ENCODE measurements at regions not wholly inside any gene's neighbourhood (a gene's known extent, or its start where the extent isn't known, plus 50 kb on each side); places are given as distances from the start of the nearest gene placed in this dataset.

DNA sequence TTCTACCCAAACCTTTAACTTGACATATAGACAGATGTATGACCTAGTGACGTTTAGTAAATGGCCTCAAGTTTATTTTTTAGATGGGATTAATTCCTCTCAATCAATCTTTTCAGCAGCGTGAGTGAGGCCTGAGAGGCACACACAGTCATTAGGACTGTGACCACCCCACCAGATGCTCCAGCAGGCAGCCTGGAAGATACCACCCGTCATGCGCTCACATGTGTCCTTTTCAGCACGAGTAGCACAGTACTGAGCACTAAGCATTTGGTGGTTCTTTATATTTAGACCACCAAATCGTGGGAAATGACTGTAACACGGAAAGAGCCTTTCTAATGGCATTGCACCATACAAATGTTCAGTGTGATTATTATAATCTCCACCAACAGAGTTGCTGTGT, 354.6 kb upstream of the DDI1 start:
- DNase-seq (ENCODE audit: low spot score in 2 of 2) (no peak), ATAC-seq (ENCODE audit: low read depth) (no peak)
- H3K27ac Mint-ChIP-seq, result no peak overlapping the region
- no peaks in the 10 kb centered on the region for H3K9me3 Mint-ChIP-seq
- peaks cover 4% of the 10 kb centered on the region for H3K4me1 Mint-ChIP-seq
- no peaks in the 10 kb centered on the region for H3K27me3 Mint-ChIP-seq
- H3K36me3 Mint-ChIP-seq, result no peaks in the 10 kb centered on the region
- H3K4me3 Mint-ChIP-seq, result no peak overlapping the region

DNA sequence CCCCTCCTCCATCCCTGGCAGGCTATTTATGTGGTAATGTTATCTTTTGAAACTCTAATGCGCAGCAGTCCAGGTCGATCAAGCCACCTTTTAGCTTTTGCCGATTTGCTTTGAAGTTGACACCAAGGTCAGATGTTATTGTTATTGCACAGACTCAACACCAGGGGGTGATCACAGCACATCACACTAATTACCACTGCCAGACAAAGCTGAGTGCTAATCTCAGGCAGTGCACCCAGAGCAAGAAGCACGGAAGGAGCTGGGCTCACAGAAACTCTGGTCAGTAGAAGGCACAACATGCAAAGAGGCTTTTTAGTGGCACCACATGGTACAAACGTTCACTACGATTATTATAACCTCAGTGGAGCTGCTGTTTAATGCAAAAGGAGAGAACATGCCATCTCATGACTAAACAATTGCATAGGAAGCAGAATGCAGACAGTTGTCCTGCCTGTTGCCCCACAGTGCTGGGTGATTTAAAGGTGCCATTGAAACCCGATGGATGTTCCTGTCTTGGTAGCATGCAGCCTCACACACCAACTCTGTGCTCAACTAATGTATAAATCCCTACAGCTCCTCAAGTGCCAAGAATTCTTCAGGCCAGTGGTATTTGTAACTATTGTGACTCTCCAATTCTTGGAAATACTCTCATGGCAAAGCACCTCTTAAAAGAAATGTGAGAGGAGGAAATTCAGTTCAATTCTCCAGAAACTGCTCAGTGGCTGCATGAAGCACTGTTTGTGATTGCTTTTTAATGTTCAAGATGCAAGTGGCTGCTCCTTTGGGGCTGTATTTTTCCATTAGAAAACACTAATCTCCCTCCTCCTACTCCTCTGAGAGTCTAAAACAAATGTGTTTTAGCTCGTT, 353.9 kb upstream of the DDI1 start:
- ATAC-seq (ENCODE audit: low read depth) (peak; percentile 80), DNase-seq (ENCODE audit: low spot score in 2 of 2) (peak; percentile 38 to 48)
- Mint-ChIP-seq H3K9me3 (no peaks in the 10 kb centered on the region), H3K27me3 (no peaks in the 10 kb centered on the region), H3K4me3 (no peak overlapping the region), H3K36me3 (no peaks in the 10 kb centered on the region), H3K4me1 (peaks cover 4% of the 10 kb centered on the region), H3K27ac (no peak overlapping the region)

DNA sequence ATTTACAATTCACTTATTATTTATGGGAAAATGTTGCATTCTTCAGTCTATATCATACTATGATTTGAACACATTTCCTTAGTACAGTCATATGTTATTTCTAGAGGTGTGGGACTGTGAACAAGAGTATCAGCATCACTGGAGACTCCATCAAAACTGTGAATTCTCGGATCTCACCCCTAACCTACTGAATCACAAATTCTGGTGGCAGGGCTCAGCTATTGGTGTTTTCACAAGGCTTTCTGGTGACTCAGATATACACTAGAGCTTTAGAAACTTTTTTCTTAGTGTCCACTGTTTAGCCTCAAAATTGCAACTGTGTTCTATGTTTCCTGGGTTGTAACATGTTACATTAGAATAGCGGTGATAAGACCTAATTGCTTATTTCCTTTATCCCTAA, 352.9 kb upstream of the DDI1 start:
- no peak overlapping the region for H3K27ac Mint-ChIP-seq
- H3K4me3 Mint-ChIP-seq, result no peak overlapping the region
- DNase-seq (ENCODE audit: low spot score in 2 of 2) (no peak), ATAC-seq (ENCODE audit: low read depth) (no peak)
- no peaks in the 10 kb centered on the region for H3K36me3 Mint-ChIP-seq
- no peaks in the 10 kb centered on the region for H3K27me3 Mint-ChIP-seq
- no peaks in the 10 kb centered on the region for H3K9me3 Mint-ChIP-seq
- H3K4me1 Mint-ChIP-seq, result peaks cover 4% of the 10 kb centered on the region

DNA sequence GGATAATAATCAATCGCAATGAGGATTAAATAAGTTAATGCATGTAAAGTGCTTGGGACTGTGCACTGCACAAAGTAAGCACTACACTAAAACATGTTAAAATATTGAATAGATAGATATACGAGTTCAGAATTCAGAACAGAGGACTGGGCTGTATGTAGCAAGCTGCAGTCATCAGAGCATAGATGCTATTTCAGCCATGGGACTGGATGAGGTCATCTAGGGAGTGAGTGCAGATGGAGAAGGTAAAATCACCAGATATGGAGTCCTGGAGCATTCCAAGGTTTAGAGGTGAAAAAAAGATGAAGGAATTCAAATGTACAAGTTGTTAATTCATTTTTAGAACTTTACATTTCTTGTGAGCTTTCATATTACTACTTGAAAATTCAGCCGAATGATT, 347.5 kb upstream of the DDI1 start:
- Mint-ChIP-seq H3K9me3 (no peaks in the 10 kb centered on the region), H3K36me3 (no peaks in the 10 kb centered on the region), H3K4me1 (no peaks in the 10 kb centered on the region), H3K4me3 (no peak overlapping the region), H3K27ac (no peak overlapping the region), H3K27me3 (no peaks in the 10 kb centered on the region)
- no peak for DNase-seq (ENCODE audit: low spot score in 2 of 2)
- ATAC-seq (ENCODE audit: low read depth), result no peak

DNA sequence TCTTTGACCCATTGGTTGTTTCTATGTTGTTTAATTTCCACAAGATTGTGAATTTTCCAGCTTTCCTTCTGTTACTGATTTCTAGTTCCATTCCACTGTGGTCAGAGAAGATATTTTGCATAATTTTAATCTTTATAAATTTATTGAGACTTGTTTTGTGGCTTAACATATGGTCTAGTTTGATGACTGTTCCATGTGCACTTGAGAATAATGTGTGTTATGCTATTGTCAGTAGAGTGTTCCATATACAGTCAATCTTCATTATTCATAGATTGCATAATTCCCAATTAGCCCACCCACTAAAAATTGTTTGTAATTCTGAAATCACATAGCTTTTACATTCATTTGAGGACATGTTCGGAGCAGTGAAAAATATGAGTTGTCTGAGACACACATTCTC, 346.1 kb upstream of the DDI1 start:
- H3K4me3 Mint-ChIP-seq, result no peak overlapping the region
- H3K27ac Mint-ChIP-seq, result no peak overlapping the region
- no peaks in the 10 kb centered on the region for H3K27me3 Mint-ChIP-seq
- ATAC-seq (ENCODE audit: low read depth), result no peak
- DNase-seq (ENCODE audit: low spot score in 2 of 2), result no peak
- no peaks in the 10 kb centered on the region for H3K4me1 Mint-ChIP-seq
- no peaks in the 10 kb centered on the region for H3K36me3 Mint-ChIP-seq
- no peaks in the 10 kb centered on the region for H3K9me3 Mint-ChIP-seq

DNA sequence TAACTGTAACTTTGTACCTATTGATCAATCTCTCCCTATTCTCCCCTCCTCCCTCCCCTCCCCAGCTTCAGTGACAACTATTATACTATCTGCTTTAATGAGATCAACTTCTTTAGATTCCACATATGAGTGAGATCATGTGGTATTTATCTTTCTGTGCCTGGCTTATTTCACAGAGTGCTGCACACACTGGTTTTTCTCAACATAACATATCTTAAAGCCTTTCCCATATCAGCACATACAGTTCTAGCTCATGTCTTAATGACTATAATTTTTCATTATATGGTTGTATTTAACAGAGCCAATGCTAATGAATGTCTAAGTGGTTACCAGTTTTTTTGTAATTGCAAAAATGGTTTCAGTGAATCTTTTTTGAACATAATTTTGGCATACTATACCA, 340.3 kb upstream of the DDI1 start:
- DNase-seq (ENCODE audit: low spot score in 2 of 2), result no peak
- ATAC-seq (ENCODE audit: low read depth), result no peak
- Mint-ChIP-seq H3K4me1 (no peaks in the 10 kb centered on the region), H3K9me3 (peaks cover 3% of the 10 kb centered on the region), H3K36me3 (no peaks in the 10 kb centered on the region), H3K27ac (no peak overlapping the region), H3K27me3 (peaks cover 3% of the 10 kb centered on the region), H3K4me3 (no peak overlapping the region)

DNA sequence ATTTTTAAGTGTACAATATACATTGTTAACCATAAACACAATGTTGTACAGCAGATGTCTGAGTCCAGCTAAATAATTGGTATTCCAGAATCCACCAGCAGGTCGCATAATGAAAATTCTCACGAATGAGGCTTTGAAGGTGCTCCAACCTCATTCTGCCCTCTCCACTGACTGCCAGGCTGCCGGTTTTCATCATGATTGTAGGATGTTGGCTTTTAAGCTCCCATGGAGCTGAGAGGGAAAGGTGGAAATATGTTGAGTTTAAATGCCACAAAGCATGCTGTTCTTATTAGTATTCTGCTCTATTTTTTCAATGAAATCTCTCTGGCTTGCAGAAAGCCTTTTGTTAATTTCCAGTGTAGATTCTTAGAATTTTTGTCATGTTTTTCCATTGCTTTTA, 337.2 kb upstream of the DDI1 start:
- H3K4me1 Mint-ChIP-seq, result no peaks in the 10 kb centered on the region
- H3K9me3 Mint-ChIP-seq, result peaks cover 3% of the 10 kb centered on the region
- no peaks in the 10 kb centered on the region for H3K36me3 Mint-ChIP-seq
- H3K27me3 Mint-ChIP-seq, result peaks cover 9% of the 10 kb centered on the region
- no peak for ATAC-seq (ENCODE audit: low read depth)
- no peak overlapping the region for H3K4me3 Mint-ChIP-seq
- H3K27ac Mint-ChIP-seq, result no peak overlapping the region
- DNase-seq (ENCODE audit: low spot score in 2 of 2), result no peak

DNA sequence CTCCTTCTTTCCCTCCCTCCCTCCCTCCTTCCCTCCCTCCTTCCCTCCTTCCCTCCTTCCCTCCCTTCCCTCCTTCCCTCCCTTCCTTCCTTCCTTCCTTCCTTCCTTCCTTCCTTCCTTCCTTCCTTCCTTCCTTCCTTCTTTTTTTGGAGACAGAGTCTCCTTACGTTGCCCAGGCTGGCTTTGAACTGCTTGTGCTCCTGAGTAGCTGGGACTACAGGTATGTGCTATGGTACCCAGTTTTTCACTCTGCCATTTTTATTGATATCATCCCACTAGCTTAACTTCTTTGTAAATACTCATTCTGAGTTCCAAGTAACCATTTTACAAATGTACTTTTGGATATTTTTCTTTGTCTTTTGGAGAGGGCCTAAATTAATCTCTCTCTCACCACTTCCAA, 336.8 kb upstream of the DDI1 start:
- DNase-seq (ENCODE audit: low spot score in 2 of 2) (no peak), ATAC-seq (ENCODE audit: low read depth) (no peak)

DNA sequence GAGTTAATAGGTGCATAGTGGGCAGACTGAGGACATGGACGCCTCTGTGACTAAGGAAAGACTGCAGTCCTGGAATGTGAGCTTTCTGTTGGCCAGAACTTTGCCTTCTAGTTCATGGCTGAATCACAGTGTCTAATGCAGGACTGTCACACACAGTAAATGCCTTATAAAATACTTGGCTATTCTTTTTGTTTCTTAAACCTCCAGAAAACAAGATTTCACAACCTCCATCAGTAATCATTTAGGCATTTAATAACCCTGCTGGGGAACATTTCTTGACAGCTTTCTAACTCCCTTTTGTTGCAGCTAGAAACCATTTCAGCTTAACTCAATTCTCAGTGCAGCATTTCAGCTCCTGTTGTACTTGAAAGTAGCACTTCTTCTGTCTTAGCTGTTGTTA, 335.8 kb upstream of the DDI1 start:
- DNase-seq (ENCODE audit: low spot score in 2 of 2) (no peak), ATAC-seq (ENCODE audit: low read depth) (no peak)
- Mint-ChIP-seq H3K4me3 (no peak overlapping the region), H3K9me3 (peaks cover 3% of the 10 kb centered on the region), H3K27me3 (peaks cover 10% of the 10 kb centered on the region), H3K4me1 (no peaks in the 10 kb centered on the region), H3K27ac (no peak overlapping the region), H3K36me3 (no peaks in the 10 kb centered on the region)

More for the DNA sequence above, 336.8 kb upstream of the DDI1 start:
- Mint-ChIP-seq H3K9me3 (peaks cover 3% of the 10 kb centered on the region), H3K27me3 (peaks cover 10% of the 10 kb centered on the region), H3K27ac (no peak overlapping the region), H3K4me1 (no peaks in the 10 kb centered on the region), H3K4me3 (no peak overlapping the region), H3K36me3 (no peaks in the 10 kb centered on the region)

DNA sequence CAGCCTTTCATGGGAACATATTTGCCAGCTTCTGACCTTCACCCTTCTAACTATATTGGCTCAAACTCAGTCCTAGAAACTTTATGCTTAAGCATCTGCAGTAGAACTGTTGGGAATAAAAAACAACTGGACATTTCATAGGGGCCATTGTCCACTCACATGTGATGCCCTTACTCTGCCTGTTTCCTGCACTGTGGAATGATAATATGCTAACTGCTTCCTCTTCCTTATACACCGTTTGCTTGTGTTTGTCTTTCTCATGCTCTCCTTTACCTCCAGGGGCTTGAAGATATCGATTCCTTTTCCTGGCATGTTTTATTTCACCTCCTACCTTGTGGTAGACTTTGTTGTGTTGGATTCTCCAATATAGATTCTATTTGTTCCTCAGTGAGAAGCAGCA, 333.0 kb upstream of the DDI1 start:
- H3K4me3 Mint-ChIP-seq, result no peak overlapping the region
- DNase-seq (ENCODE audit: low spot score in 2 of 2) (no peak), ATAC-seq (ENCODE audit: low read depth) (no peak)
- H3K4me1 Mint-ChIP-seq, result no peaks in the 10 kb centered on the region
- H3K9me3 Mint-ChIP-seq, result peaks cover under 1% of the 10 kb centered on the region
- no peaks in the 10 kb centered on the region for H3K36me3 Mint-ChIP-seq
- H3K27ac Mint-ChIP-seq, result no peak overlapping the region
- H3K27me3 Mint-ChIP-seq, result peaks cover 10% of the 10 kb centered on the region

DNA sequence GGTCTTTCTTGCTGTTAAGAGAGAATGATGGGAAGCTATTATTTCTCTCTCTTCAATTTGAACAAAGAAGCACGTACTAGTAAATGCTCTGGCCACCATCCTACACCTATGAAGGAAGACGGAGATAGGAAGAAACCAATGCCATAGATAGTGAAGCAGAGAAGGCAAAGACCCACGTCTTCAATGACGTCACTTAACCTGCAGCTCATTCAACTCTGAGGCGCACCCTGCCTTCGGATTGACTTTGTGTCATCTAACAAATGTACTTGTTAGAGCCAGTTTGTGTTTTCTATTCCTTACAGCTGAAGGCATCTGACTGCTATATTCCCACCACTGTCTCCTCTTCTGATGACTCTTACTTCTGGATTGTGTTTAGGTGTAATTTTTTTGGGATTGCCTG, 332.5 kb upstream of the DDI1 start:
- Mint-ChIP-seq H3K36me3 (no peaks in the 10 kb centered on the region), H3K27ac (no peak overlapping the region), H3K4me3 (no peak overlapping the region), H3K9me3 (peaks cover 5% of the 10 kb centered on the region), H3K4me1 (peaks cover 1% of the 10 kb centered on the region), H3K27me3 (peaks cover 10% of the 10 kb centered on the region)
- no peak for ATAC-seq (ENCODE audit: low read depth)
- no peak for DNase-seq (ENCODE audit: low spot score in 2 of 2)

DNA sequence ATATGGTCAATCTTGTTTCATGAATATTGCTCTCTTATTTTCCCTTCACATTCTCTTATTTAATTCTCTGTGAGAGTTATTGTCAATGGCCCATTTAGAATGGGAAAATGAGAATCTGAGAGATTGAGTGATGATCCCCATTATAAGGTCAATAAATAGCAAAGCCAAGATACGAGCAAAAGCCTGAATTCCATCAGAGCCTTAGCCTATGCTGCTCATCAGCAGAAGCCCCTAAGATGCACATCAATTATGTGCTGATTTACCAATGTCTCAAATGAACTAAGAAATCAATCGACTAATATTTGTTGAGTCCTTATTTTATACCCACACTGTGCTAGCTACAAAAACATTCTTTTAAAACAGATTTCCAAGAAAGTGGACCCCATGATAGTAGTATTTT, 330.8 kb upstream of the DDI1 start:
- Mint-ChIP-seq H3K4me1 (peaks cover 8% of the 10 kb centered on the region), H3K4me3 (no peak overlapping the region), H3K27ac (no peak overlapping the region), H3K36me3 (no peaks in the 10 kb centered on the region), H3K27me3 (peaks cover 7% of the 10 kb centered on the region), H3K9me3 (peaks cover 9% of the 10 kb centered on the region)
- DNase-seq (ENCODE audit: low spot score in 2 of 2), result no peak
- ATAC-seq (ENCODE audit: low read depth), result no peak

DNA sequence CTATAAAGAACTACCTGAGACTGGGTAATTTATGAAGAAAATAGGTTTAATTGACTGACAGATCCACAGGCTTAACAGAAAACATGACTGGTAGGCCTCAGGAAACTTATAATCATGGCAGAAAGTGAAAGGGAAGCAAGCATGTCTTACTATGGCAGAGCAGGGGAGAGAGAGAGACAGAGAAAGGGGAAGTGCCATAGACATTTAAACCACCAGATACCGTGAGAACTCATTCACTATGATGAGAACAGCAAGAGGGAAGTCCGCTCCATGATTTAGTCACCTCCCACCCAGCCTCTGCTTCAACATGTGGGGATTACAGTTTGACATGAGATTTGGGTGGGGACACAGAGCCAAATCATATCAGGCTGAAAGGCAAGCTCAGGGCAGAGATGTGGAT, 327.1 kb upstream of the DDI1 start:
- no peak for DNase-seq (ENCODE audit: low spot score in 2 of 2)
- H3K36me3 Mint-ChIP-seq, result no peaks in the 10 kb centered on the region
- no peak overlapping the region for H3K4me3 Mint-ChIP-seq
- ATAC-seq (ENCODE audit: low read depth), result peak; percentile 96
- H3K27ac Mint-ChIP-seq, result peak overlapping the region; percentile 7
- peaks cover 8% of the 10 kb centered on the region for H3K4me1 Mint-ChIP-seq
- peaks cover 9% of the 10 kb centered on the region for H3K9me3 Mint-ChIP-seq
- peaks cover 1% of the 10 kb centered on the region for H3K27me3 Mint-ChIP-seq

DNA sequence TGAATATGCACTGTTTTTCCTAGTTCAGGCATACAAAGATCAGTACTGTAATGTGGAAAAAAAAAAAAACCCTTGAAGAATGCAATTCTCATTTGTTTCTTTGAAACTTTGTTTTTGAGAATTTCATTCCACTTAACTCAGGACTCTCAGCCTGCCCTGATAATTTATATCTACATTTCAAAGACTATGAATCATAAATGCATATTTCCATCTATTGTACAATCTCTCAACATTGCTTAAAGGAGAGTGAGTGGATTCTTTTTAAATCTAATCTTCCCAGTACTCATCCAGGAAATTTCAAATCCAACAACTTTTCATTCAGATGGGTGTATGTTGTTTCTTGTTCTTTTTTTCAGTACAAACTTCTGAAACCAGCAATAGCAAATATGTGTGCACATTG, 322.2 kb upstream of the DDI1 start:
- no peak overlapping the region for H3K27ac Mint-ChIP-seq
- no peaks in the 10 kb centered on the region for H3K36me3 Mint-ChIP-seq
- H3K9me3 Mint-ChIP-seq, result peaks cover 2% of the 10 kb centered on the region
- peaks cover 2% of the 10 kb centered on the region for H3K27me3 Mint-ChIP-seq
- peaks cover 4% of the 10 kb centered on the region for H3K4me1 Mint-ChIP-seq
- ATAC-seq (ENCODE audit: low read depth) (no peak), DNase-seq (ENCODE audit: low spot score in 2 of 2) (no peak)
- H3K4me3 Mint-ChIP-seq, result no peak overlapping the region

DNA sequence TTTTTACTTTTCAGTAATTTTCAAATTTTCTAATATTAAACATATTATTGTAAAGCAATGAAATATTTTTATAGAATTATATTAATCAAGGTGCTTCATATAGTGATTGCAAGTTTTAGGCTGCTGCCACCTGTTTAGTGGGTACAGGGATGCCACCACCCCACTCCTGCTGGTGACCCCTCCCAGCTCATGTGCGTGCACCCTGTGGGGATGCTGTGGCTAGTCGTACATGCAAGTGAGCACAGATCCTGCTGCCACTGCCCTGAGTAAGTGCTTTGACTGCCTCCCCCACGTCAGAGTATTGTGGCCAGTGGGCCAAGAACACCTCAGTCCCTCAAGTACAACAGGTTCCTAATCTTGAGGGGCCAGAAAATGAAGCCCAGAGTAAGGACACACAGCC, 320.1 kb upstream of the DDI1 start:
- no peak overlapping the region for H3K4me3 Mint-ChIP-seq
- no peaks in the 10 kb centered on the region for H3K36me3 Mint-ChIP-seq
- H3K4me1 Mint-ChIP-seq, result no peaks in the 10 kb centered on the region
- ATAC-seq (ENCODE audit: low read depth) (no peak), DNase-seq (ENCODE audit: low spot score in 2 of 2) (no peak)
- no peaks in the 10 kb centered on the region for H3K9me3 Mint-ChIP-seq
- peaks cover 2% of the 10 kb centered on the region for H3K27me3 Mint-ChIP-seq
- no peak overlapping the region for H3K27ac Mint-ChIP-seq

All from memory B cell (primary cell).